Spleen (tissue), 11 donors: ENCODE measurements at regions not wholly inside any gene's neighbourhood (a gene's known extent, or its start where the extent isn't known, plus 50 kb on each side); places are given as distances from the start of the nearest gene placed in this dataset.

Experiments
- DNase-seq: peaks from one replicate; pipeline ENCODE4 v3.0.0-alpha.2; 2020
- H3K27ac ChIP-seq, 8 donors: fragments of 200-600 bp; sonication (generic) in 7 of 8; 1 replicate in 4 of 8; 2 replicates in 4 of 8; pipeline versions ENCODE4 v1.5.0 to v1.8.0; 2016 to 2021; ENCODE audit warnings: inconsistent platforms in 4 of 8, mild to moderate bottlenecking in 4 of 8, moderate library complexity in 1 of 8
- H3K27me3 ChIP-seq, 7 donors: fragments of 200-600 bp; sonication (generic) in 6 of 7; replicated peaks in 1 of 7; 1 replicate in 4 of 7; 2 replicates in 3 of 7; pipeline versions ENCODE4 v1.5.0 to v1.8.0; 2016 to 2021; ENCODE audit warnings: inconsistent platforms in 3 of 7, mild to moderate bottlenecking in 1 of 7
- H3K36me3 ChIP-seq, 6 donors: fragments of 200-600 bp; sonication (generic) in 5 of 6; 1 replicate in 4 of 6; 2 replicates in 2 of 6; pipeline versions ENCODE4 v1.5.0 to v1.8.0; 2016 to 2021; ENCODE audit warnings: inconsistent platforms in 2 of 6
- H3K4me1 ChIP-seq, 6 donors: fragments of 200-600 bp; sonication (generic) in 5 of 6; 1 replicate in 3 of 6; 2 replicates in 3 of 6; pipeline versions ENCODE4 v1.5.0 to v1.8.0; 2016 to 2021; ENCODE audit warnings: inconsistent platforms in 3 of 6
- H3K4me3 ChIP-seq, 8 donors: fragments of 200-600 bp; sonication (generic) in 7 of 8; 1 replicate in 4 of 8; 2 replicates in 4 of 8; pipeline versions ENCODE4 v1.5.0 to v1.8.0; 2016 to 2021; ENCODE audit warnings: inconsistent platforms in 4 of 8, mild to moderate bottlenecking in 4 of 8, moderate library complexity in 2 of 8
- H3K9me3 ChIP-seq, 8 donors: fragments of 200-600 bp; sonication (generic) in 7 of 8; 1 replicate in 4 of 8; 2 replicates in 4 of 8; pipeline versions ENCODE4 v1.5.0 to v1.8.0; 2016 to 2021; ENCODE audit warnings: inconsistent platforms in 4 of 8
- CTCF ChIP-seq, 11 experiments: fragments of 200-600 bp in 7 of 11; fragments of 450-650 bp in 4 of 11; sonication (generic) in 4 of 11; IDR thresholded peaks in 8 of 11; conservative IDR thresholded peaks in 3 of 11; 1 replicate in 7 of 11; 2 replicates in 4 of 11; pipeline versions ENCODE4 v1.4.0 to v1.8.0; 2016 to 2021; ENCODE audit warnings: antibody characterized with exemption in 11 of 11, inconsistent platforms in 4 of 11, mild to moderate bottlenecking in 1 of 11
- POLR2A ChIP-seq, 3 donors: fragments of 450-650 bp; IDR thresholded peaks; one replicate each; pipeline ENCODE4 v1.5.1; 2017; ENCODE audit warnings: antibody characterized with exemption in 3 of 3, mild to moderate bottlenecking in 1 of 3
- POLR2AphosphoS5 ChIP-seq, 3 donors: sonication (generic); formaldehyde crosslinking; IDR thresholded peaks; one replicate each; pipeline ENCODE4 v1.5.1; 2017; ENCODE audit warnings: antibody characterized with exemption in 3 of 3
- WGBS, 5 donors: extraction: QIAGEN DNeasy Blood & Tissue Kit in 3 of 5; methylation state at CpG; one replicate each; pipeline versions ENCODE4 v1.1.5 to v1.1.7; 2013 to 2018; 5-methylcytosine and 5-hydroxymethylcytosine counted together
- intact Hi-C: fragments of 100-400 bp; cut with DNase I; formaldehyde crosslinking; loops from one replicate; pipeline ENCODE4 v1.15.0; 2023; ENCODE audit warnings: low total_unique reads
- donor health status: healthy with polysubstance abuse.
- donor health status: DM: no; HTN: no; CAD: no; lungs with moderate emphysema.
- donor health status: DM: no; HTN: no; CAD: no.
- donor health status: Bipolar disorder and iron deficiency.
- donor health status: healthy.
- donor health status: DM: no; HTN: no; CAD: no.
- donor health status: DM: yes; HTN: yes; CAD: no.

- TF ChIP-seq POLR2A (IDR thresholded peaks at IDR 0.05) (no peak), CTCF (IDR thresholded peaks at IDR 0.05 in 8 of 11, conservative IDR thresholded peaks at IDR 0.05 in 3 of 11) (no peak), POLR2AphosphoS5 (IDR thresholded peaks at IDR 0.05) (no peak)
- H3K36me3 ChIP-seq, result no peaks in the 10 kb centered on the region
- no peak for DNase-seq
- no peaks in the 10 kb centered on the region for H3K27me3 ChIP-seq
- WGBS, 5 donors, result 27 to 46% (median 39%) methylated on average over 4 of the region's 4 CpGs
- H3K9me3 ChIP-seq, result peaks cover 0 to 4% (median 0%) of the 10 kb centered on the region in 8 donors
- no peaks in the 10 kb centered on the region for H3K4me1 ChIP-seq
- no peak overlapping the region for H3K4me3 ChIP-seq
- intact Hi-C loops, result no loop called here
- H3K27ac ChIP-seq, result no peak overlapping the region
These were observed 853.7 kb downstream of the TAF11L14 start for GRCh38 chr5:18487928-18488480.

- H3K4me3 ChIP-seq, result no peak overlapping the region
- WGBS, 5 donors, result 57 to 72% (median 63%) methylated on average over 1 of the region's 1 CpG
- no peaks in the 10 kb centered on the region for H3K4me1 ChIP-seq
- H3K9me3 ChIP-seq, result peaks cover 0 to 7% (median 0%) of the 10 kb centered on the region in 8 donors
- DNase-seq, result no peak
- H3K27me3 ChIP-seq, result no peaks in the 10 kb centered on the region
- intact Hi-C loops, result no loop called here
- TF ChIP-seq CTCF (IDR thresholded peaks at IDR 0.05 in 8 of 11, conservative IDR thresholded peaks at IDR 0.05 in 3 of 11) (no peak), POLR2A (IDR thresholded peaks at IDR 0.05) (no peak), POLR2AphosphoS5 (IDR thresholded peaks at IDR 0.05) (no peak)
- H3K27ac ChIP-seq, result no peak overlapping the region
- H3K36me3 ChIP-seq, result no peaks in the 10 kb centered on the region
These were observed 855.4 kb downstream of the TAF11L14 start for GRCh38 chr5:18489703-18490102.

GRCh38 chr5:18491349-18491748 is 857.1 kb downstream of the TAF11L14 start:
- Histone ChIP-seq H3K36me3 (no peaks in the 10 kb centered on the region), H3K9me3 (peaks cover 0 to 12% (median 6%) of the 10 kb centered on the region in 8 donors), H3K4me3 (no peak overlapping the region), H3K4me1 (no peaks in the 10 kb centered on the region), H3K27me3 (no peaks in the 10 kb centered on the region), H3K27ac (no peak overlapping the region)
- 53 to 84% (median 64%) methylated on average over 1 of the region's 1 CpG for WGBS, 5 donors
- intact Hi-C loops, result no loop called here
- TF ChIP-seq CTCF (IDR thresholded peaks at IDR 0.05 in 8 of 11, conservative IDR thresholded peaks at IDR 0.05 in 3 of 11) (no peak), POLR2AphosphoS5 (IDR thresholded peaks at IDR 0.05) (no peak), POLR2A (IDR thresholded peaks at IDR 0.05) (no peak)
- no peak for DNase-seq

- intact Hi-C loops, result no loop called here
- Histone ChIP-seq H3K9me3 (peaks cover 0 to 28% (median 19%) of the 10 kb centered on the region in 8 donors), H3K27me3 (no peaks in the 10 kb centered on the region), H3K36me3 (no peaks in the 10 kb centered on the region), H3K27ac (no peak overlapping the region), H3K4me3 (no peak overlapping the region), H3K4me1 (no peaks in the 10 kb centered on the region)
- TF ChIP-seq CTCF (IDR thresholded peaks at IDR 0.05 in 8 of 11, conservative IDR thresholded peaks at IDR 0.05 in 3 of 11), result no peak
- no peak for TF ChIP-seq POLR2AphosphoS5 (IDR thresholded peaks at IDR 0.05)
- no peak for TF ChIP-seq POLR2A (IDR thresholded peaks at IDR 0.05)
- DNase-seq, result no peak
- 65 to 83% (median 77%) methylated on average over 1 of the region's 1 CpG for WGBS, 5 donors
These were observed 860.9 kb downstream of the TAF11L14 start for GRCh38 chr5:18495157-18495556.
